CD14-positive monocyte (primary cell): ENCODE measurements at regions not wholly inside any gene's neighbourhood (a gene's known extent, or its start where the extent isn't known, plus 50 kb on each side); places are given as distances from the start of the nearest gene placed in this dataset.

Experiments used
- DNase-seq, 3 donors: peaks; one replicate each; pipeline ENCODE4 v3.0.0-alpha.2; 2011 to 2022
- H2AFZ ChIP-seq: 2 replicates; pipeline ENCODE4 v1.6.0; 2012; ENCODE audit warnings: mild to moderate bottlenecking, low read depth, low read length, inconsistent platforms; ENCODE audit not compliant: insufficient read depth, poor library complexity, severe bottlenecking
- H3K27ac ChIP-seq, 2 donors: 1 replicate in 1 of 2; 2 replicates in 1 of 2; pipeline ENCODE4 v1.5.1; 2012 to 2013; ENCODE audit warnings: low read length in 2 of 2, control low read depth in 1 of 2, inconsistent platforms in 1 of 2, low read depth in 1 of 2, mild to moderate bottlenecking in 1 of 2
- H3K27me3 ChIP-seq, 2 donors: one replicate each; pipeline versions ENCODE4 v1.6.0 to v1.6.1; 2011 to 2013; ENCODE audit warnings: low read length in 2 of 2; ENCODE audit not compliant: control insufficient read depth in 2 of 2, insufficient read depth in 2 of 2
- H3K36me3 ChIP-seq, 2 donors: replicated peaks in 1 of 2; 1 replicate in 1 of 2; 2 replicates in 1 of 2; pipeline versions ENCODE4 v1.5.1 to v1.6.1; 2012 to 2013; ENCODE audit warnings: low read length in 2 of 2, control low read depth in 1 of 2, inconsistent platforms in 1 of 2, mild to moderate bottlenecking in 1 of 2; ENCODE audit not compliant: insufficient read depth in 2 of 2, control insufficient read depth in 1 of 2
- H3K4me1 ChIP-seq, 2 donors: 1 replicate in 1 of 2; 2 replicates in 1 of 2; pipeline versions ENCODE4 v1.5.1 to v1.6.1; 2012 to 2013; ENCODE audit warnings: low read length in 2 of 2, control low read depth in 1 of 2, inconsistent platforms in 1 of 2, mild to moderate bottlenecking in 1 of 2, moderate library complexity in 1 of 2; ENCODE audit not compliant: insufficient read depth in 2 of 2, control insufficient read depth in 1 of 2
- H3K4me2 ChIP-seq: replicated peaks from 2 replicates; pipeline ENCODE3; 2012; ENCODE audit warnings: low read length, moderate library complexity, mild to moderate bottlenecking; ENCODE audit not compliant: poor library complexity, severe bottlenecking; ENCODE audit errors: extremely low read depth
- H3K4me3 ChIP-seq, 3 experiments: fragments of 200-600 bp in 1 of 3; sonication (generic) in 1 of 3; replicated peaks in 1 of 3; 1 replicate in 2 of 3; 2 replicates in 1 of 3; pipeline ENCODE4 v1.5.1; 2011 to 2013; ENCODE audit warnings: low read length in 3 of 3, mild to moderate bottlenecking in 3 of 3, control low read depth in 2 of 3, low read depth in 2 of 3, inconsistent platforms in 1 of 3, moderate library complexity in 1 of 3
- H3K79me2 ChIP-seq: 2 replicates; pipeline ENCODE4 v1.6.0; 2012; ENCODE audit warnings: mild to moderate bottlenecking, control low read depth, inconsistent platforms, low read length, moderate library complexity; ENCODE audit not compliant: insufficient read depth
- H3K9ac ChIP-seq: 2 replicates; pipeline ENCODE4 v1.6.0; 2017; ENCODE audit warnings: low read length, mild to moderate bottlenecking; ENCODE audit not compliant: insufficient read depth, poor library complexity, severe bottlenecking
- H3K9me3 ChIP-seq, 2 donors: replicated peaks in 1 of 2; 1 replicate in 1 of 2; 2 replicates in 1 of 2; pipeline versions ENCODE4 v1.5.1 to v1.6.1; 2012 to 2013; ENCODE audit warnings: low read length in 2 of 2, control low read depth in 1 of 2; ENCODE audit not compliant: control insufficient read depth in 1 of 2, insufficient read depth in 1 of 2
- H4K20me1 ChIP-seq: 2 replicates; pipeline ENCODE4 v1.6.0; 2012; ENCODE audit warnings: mild to moderate bottlenecking, low read length, control low read depth, moderate library complexity; ENCODE audit not compliant: insufficient read depth
- H3K27ac Mint-ChIP-seq, 7 donors: one replicate each; pipeline ENCODE4 v1.8.0; 2020; ENCODE audit warnings: mild to moderate bottlenecking in 7 of 7, mixed read lengths in 7 of 7, moderate library complexity in 6 of 7, inconsistent platforms in 2 of 7
- H3K27me3 Mint-ChIP-seq, 3 donors: one replicate each; pipeline ENCODE4 v1.8.0; 2021 to 2022; ENCODE audit warnings: low read depth in 3 of 3, mild to moderate bottlenecking in 3 of 3, mixed read lengths in 3 of 3, moderate library complexity in 3 of 3, inconsistent platforms in 1 of 3
- H3K36me3 Mint-ChIP-seq, 2 donors: one replicate each; pipeline ENCODE4 v1.8.0; 2020; ENCODE audit warnings: mixed read lengths in 2 of 2, inconsistent platforms in 1 of 2, mild to moderate bottlenecking in 1 of 2
- H3K4me1 Mint-ChIP-seq: one replicate; pipeline ENCODE4 v1.8.0; 2020; ENCODE audit warnings: mild to moderate bottlenecking, mixed read lengths
- H3K4me3 Mint-ChIP-seq, 2 donors: one replicate each; pipeline ENCODE4 v1.8.0; 2020; ENCODE audit warnings: mild to moderate bottlenecking in 2 of 2, mixed read lengths in 2 of 2, moderate library complexity in 1 of 2
- H3K9me3 Mint-ChIP-seq, 7 donors: one replicate each; pipeline ENCODE4 v1.8.0; 2020 to 2022; ENCODE audit warnings: mixed read lengths in 7 of 7, mild to moderate bottlenecking in 6 of 7, moderate library complexity in 6 of 7, inconsistent platforms in 2 of 7
- CTCF ChIP-seq: fragments of 200-600 bp; IDR thresholded peaks from one replicate; pipeline ENCODE4 v1.8.0; 2022; ENCODE audit warnings: antibody characterized with exemption, mild to moderate bottlenecking
- WGBS: methylation state at CpG from one replicate; pipeline ENCODE4 v1.1.5; 2013; ENCODE audit warnings: missing lambda C conversion rate; ENCODE audit not compliant: insufficient coverage; 5-methylcytosine and 5-hydroxymethylcytosine counted together
- intact Hi-C, 2 donors: fragments of 100-400 bp; cut with micrococcal nuclease; formaldehyde crosslinking; loops; one replicate each; pipeline versions ENCODE4 v1.15.0 to v1.15.1; 2023

- Mint-ChIP-seq H3K4me3 (no peak overlapping the region), H3K9me3 (peaks cover 4 to 10% (median 6%) of the 10 kb centered on the region in 7 donors), H3K4me1 (peaks cover 2% of the 10 kb centered on the region), H3K36me3 (no peaks in the 10 kb centered on the region), H3K27ac (no peak overlapping the region), H3K27me3 (peaks cover 0 to 5% (median 2%) of the 10 kb centered on the region in 3 donors)
- H3K9me3 ChIP-seq: peaks cover 0 to 7% of the 10 kb centered on the region in 2 donors
- intact Hi-C loops: no loop called here
- 30% methylated on average over 3 of the region's 3 CpGs for WGBS
- no peak overlapping the region for H3K4me2 ChIP-seq
- H3K9ac ChIP-seq: no peak overlapping the region
- H3K4me1 ChIP-seq: peaks cover 0 to 2% of the 10 kb centered on the region in 2 donors
- no peak for TF ChIP-seq CTCF
- H3K27ac ChIP-seq: no peak overlapping the region
- H3K4me3 ChIP-seq: no peak overlapping the region
- no peak for DNase-seq
- no peaks in the 10 kb centered on the region for H3K27me3 ChIP-seq
- H3K36me3 ChIP-seq: no peaks in the 10 kb centered on the region
- no peaks in the 10 kb centered on the region for H4K20me1 ChIP-seq
- no peak overlapping the region for H2AFZ ChIP-seq
- H3K79me2 ChIP-seq: no peaks in the 10 kb centered on the region
Measured at GRCh38 chr3:30988769-30989168, 94.3 kb upstream of the GADL1 start.

GRCh38 chr3:30989276-30990030, 95.0 kb upstream of the GADL1 start:
- H4K20me1 ChIP-seq: no peaks in the 10 kb centered on the region
- intact Hi-C loops: no loop called here
- H3K4me3 Mint-ChIP-seq: no peak overlapping the region

More at GRCh38 chr3:30989276-30990030, 95.0 kb upstream of the GADL1 start:
- H3K36me3 Mint-ChIP-seq: no peaks in the 10 kb centered on the region
- Histone ChIP-seq H3K9ac (no peak overlapping the region), H3K27ac (no peak overlapping the region), H3K9me3 (peaks cover 0 to 7% of the 10 kb centered on the region in 2 donors), H3K4me2 (no peak overlapping the region), H3K27me3 (no peaks in the 10 kb centered on the region), H3K36me3 (no peaks in the 10 kb centered on the region), H3K4me3 (no peak overlapping the region), H2AFZ (no peak overlapping the region), H3K4me1 (peaks cover 0 to 2% of the 10 kb centered on the region in 2 donors), H3K79me2 (no peaks in the 10 kb centered on the region)
- no peak for DNase-seq
- H3K4me1 Mint-ChIP-seq: peaks cover 2% of the 10 kb centered on the region
- TF ChIP-seq CTCF: no peak
- WGBS: no CpG with 5 or more reads among the region's 2 CpGs
- no peak overlapping the region for H3K27ac Mint-ChIP-seq
- H3K27me3 Mint-ChIP-seq: peaks cover 0 to 5% (median 2%) of the 10 kb centered on the region in 3 donors
- H3K9me3 Mint-ChIP-seq: peaks cover 5 to 11% (median 8%) of the 10 kb centered on the region in 7 donors
